Astrocyte of the cerebellum (primary cell): ENCODE measurements at regions not wholly inside any gene's neighbourhood (a gene's known extent, or its start where the extent isn't known, plus 50 kb on each side); places are given as distances from the start of the nearest gene placed in this dataset.
A peak's percentile ranks its signal among the peaks of the same experiment; 100 is the strongest.
"Not testable (repeated sequence)": the region's sequence is repeated elsewhere in the genome, so short reads cannot be mapped to it uniquely, and the experiment has no call there.

ENCODE experiments used
- DNase-seq: peaks from one replicate; pipeline ENCODE4 v3.0.0-alpha.2; 2011; ENCODE audit warnings: low read depth
- H3K4me3 ChIP-seq: 2 replicates; pipeline ENCODE4 v1.5.1; 2011; ENCODE audit warnings: mild to moderate bottlenecking, low read depth, low read length, moderate library complexity
- in situ Hi-C: cut with HindIII; loops from 2 replicates; pipeline ENCODE4 v1.10.0; 2017; ENCODE audit warnings: low sequenced_read_pairs
- TF ChIP-seq, protein P1 (sequence below): IDR thresholded peaks from 2 replicates; pipeline ENCODE4 v1.5.1; 2012; ENCODE audit warnings: low read length, low read depth, moderate library complexity, mild to moderate bottlenecking; ENCODE audit errors: missing control alignments

DNA sequence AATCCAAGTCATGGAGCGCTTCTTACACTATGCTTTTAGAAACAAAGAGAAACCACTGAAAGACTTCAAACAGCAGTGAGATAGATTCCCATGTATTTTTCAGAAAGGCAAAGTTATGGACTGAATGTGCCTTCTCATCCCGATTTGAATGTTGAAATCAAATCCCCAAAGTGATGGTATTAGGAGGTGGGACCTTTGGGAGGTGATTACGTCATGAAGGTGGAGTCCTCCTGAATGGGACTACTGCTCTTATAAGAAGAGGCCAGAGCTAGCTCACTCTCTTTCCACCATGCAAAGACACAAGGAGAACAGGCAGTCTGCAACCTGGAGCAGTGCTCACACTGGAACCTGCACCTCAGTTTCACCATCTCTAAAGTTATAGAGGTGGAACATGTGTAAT is 1279.8 kb downstream of the GATA3 start:
- H3K4me3 ChIP-seq = no peak overlapping the region
- in situ Hi-C loops = no loop called here
- TF ChIP-seq, protein P1, sequence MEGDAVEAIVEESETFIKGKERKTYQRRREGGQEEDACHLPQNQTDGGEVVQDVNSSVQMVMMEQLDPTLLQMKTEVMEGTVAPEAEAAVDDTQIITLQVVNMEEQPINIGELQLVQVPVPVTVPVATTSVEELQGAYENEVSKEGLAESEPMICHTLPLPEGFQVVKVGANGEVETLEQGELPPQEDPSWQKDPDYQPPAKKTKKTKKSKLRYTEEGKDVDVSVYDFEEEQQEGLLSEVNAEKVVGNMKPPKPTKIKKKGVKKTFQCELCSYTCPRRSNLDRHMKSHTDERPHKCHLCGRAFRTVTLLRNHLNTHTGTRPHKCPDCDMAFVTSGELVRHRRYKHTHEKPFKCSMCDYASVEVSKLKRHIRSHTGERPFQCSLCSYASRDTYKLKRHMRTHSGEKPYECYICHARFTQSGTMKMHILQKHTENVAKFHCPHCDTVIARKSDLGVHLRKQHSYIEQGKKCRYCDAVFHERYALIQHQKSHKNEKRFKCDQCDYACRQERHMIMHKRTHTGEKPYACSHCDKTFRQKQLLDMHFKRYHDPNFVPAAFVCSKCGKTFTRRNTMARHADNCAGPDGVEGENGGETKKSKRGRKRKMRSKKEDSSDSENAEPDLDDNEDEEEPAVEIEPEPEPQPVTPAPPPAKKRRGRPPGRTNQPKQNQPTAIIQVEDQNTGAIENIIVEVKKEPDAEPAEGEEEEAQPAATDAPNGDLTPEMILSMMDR = no peak
- DNase-seq = no peak

DNA sequence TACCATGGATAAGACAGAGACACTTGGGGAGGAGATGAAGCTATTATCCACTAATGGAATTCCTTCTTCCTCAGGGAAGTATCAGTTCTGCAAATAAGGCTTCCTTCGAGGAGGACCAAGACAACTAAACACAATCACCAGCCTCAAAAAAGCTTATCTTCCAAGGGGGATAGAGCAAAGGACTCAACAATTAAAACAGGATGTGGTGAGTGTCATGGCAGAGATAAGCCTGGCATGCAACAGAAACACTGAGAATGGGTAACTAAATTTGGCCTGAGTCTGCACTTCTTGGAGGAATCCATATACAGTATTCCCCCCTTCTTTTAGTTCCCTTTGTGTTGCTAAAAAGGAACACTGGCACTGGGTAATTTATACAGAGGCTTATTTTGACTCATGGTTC is 1285.2 kb downstream of the GATA3 start:
- in situ Hi-C loops = no loop called here
- no peak for DNase-seq
- TF ChIP-seq, protein P1 = no peak
- no peak overlapping the region for H3K4me3 ChIP-seq

DNA sequence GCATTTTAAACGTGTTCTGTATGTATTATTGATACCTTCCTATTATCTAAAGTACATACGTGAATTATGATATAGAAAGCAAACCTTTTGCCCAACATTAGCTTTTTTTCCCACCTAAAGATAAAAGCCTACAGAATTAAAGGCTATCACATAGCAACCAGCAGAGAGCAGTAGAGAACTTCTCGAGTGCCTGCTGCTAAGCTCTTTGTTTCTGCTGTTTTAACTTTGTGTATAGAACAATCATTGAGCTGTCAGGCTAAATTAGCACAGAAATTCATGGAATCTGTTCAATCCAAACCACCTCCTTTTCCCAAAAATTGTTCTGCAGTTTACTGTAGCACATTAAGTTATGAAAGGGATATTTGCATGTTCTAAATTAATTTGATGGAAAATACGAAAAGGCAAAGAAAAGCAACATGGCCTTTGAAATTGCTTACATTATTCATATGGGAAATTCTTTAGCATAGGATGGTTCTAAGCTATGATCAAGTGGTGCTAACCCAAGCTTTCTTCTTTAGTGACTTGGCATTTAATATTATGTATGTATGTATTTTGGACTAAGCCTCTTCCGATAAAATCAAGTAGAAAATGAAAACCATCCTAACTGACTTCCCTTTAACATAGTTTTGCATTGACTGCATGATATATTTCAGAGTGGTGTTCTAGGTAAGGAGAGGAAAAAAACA is 1288.5 kb downstream of the GATA3 start:
- in situ Hi-C loops = no loop called here
- H3K4me3 ChIP-seq = no peak overlapping the region
- TF ChIP-seq, protein P1 = peak; percentile 81
- peak; percentile 28 for DNase-seq

DNA sequence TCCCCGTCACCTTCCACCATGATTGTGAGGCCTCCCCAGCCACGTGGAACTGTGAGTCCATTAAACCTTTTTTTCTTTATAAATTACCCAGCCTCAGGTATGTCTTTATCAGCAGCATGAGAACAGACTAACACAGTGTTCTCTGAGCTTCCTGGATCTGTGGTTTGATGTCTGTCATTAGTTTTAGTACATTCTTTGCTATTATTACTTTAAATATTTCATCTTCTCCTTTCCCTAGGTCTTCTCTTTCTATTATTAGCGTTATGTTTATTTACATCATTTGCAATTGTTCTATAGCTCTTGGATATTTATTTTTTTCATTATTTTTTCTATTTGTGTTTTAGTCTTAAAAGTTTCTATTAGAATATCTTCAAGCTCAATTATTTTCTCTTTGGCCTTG is 1293.4 kb downstream of the GATA3 start:
- in situ Hi-C loops, DNase-seq, H3K4me3 ChIP-seq: not testable (repeated sequence)

DNA sequence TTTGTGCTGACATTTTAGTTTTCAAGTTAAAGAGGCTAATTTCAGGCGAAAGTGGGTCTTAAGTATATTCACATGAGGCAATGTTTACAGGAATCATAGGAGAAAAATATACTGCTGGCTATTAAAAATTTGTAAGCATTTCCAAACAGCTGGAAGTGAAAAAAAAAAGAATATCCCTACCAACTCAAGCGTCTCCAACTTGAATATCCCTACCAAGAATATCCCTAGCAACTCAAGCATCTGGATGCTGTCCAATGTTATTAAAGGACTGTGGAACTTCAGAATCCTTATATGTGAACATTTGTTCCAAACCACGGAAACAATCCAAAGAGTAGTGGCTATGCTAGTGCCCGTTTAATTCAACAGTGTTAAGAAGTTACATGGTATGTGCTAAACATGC is 1303.0 kb downstream of the GATA3 start:
- TF ChIP-seq, protein P1 = no peak
- in situ Hi-C loops = no loop called here
- H3K4me3 ChIP-seq = no peak overlapping the region
- DNase-seq = no peak

DNA sequence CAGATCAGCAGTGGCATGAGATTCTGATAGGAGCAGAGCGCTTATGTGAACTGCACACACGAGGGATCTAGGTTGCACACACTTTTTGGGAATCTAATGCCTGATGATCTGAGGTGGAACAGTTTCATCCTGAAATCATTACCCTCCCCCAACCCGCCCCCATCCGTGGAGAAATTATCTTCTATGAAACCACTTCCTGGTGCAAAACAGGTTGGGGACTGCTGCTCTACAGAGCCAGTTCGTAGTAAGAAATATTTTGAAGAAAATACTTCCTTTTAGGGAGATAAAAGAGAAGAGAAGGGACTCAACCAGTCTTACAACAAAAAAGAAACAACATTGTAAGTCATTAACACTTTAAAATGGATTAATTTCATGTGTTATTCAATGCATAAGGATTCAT is 1308.2 kb downstream of the GATA3 start:
- DNase-seq = no peak
- TF ChIP-seq, protein P1 = no peak
- no peak overlapping the region for H3K4me3 ChIP-seq
- in situ Hi-C loops = no loop called here

DNA sequence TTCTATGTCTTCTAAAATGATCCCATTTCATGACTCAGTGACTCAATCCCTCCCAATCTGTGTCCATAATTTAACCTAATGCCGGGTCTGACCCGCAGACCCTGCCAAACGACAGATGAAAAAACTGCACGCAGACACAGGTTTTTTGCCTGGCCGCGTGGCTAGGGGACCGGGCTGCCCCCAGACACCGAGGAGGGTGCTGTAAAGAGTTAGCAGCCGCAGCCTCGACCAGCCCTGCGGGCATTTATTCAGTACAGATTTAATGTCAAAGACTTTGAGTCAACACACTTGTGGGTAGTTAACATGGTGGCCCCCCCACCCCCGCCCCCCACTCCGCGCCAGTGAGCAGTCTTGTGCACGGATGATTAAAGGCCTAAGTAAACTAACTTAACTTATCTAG is 1324.7 kb downstream of the GATA3 start:
- no peak overlapping the region for H3K4me3 ChIP-seq
- DNase-seq = no peak
- in situ Hi-C loops = no loop called here
- TF ChIP-seq, protein P1 = no peak
